IMR-90 (cell line): ENCODE measurements at regions not wholly inside any gene's neighbourhood (a gene's known extent, or its start where the extent isn't known, plus 50 kb on each side); places are given as distances from the start of the nearest gene placed in this dataset.
"Not testable (repeated sequence)": the region's sequence is repeated elsewhere in the genome, so short reads cannot be mapped to it uniquely, and the experiment has no call there.

Source experiments
- ATAC-seq: fragments of 200-7000 bp; cut with Tn5 transposase; 2 replicates; pipeline ENCODE4 v1.9.1; 2020; ENCODE audit warnings: low read depth, mild to moderate bottlenecking, moderate library complexity
- BruUV-seq: library from RNA; stranded (reverse); fragments of 400-500 nt; replicated peaks from 2 replicates; lab custom pipeline; 2021; lab: Mats Ljungman, UMichigan
- CTCF ChIA-PET: fragments of 300-600 bp; formaldehyde crosslinking; extraction: SDS; loops from one replicate; lab custom pipeline; 2021; ENCODE audit warnings: antibody characterized with exemption; lab: Yijun Ruan, JAX
- POLR2A ChIA-PET: fragments of 300-600 bp; sonication (Branson Sonifier 250); formaldehyde crosslinking; loops from one replicate; lab custom pipeline; 2022; ENCODE audit warnings: antibody characterized with exemption; ENCODE audit not compliant: unreplicated experiment; lab: Charles Lee
- DNase-seq: peaks from one replicate; pipeline ENCODE4 v3.0.0; 2013
- H2AFZ ChIP-seq: replicated peaks from 2 replicates; pipeline ENCODE3; 2013; ENCODE audit warnings: low read length, mild to moderate bottlenecking; ENCODE audit not compliant: poor library complexity
- H2AK5ac ChIP-seq: 2 replicates; pipeline ENCODE4 v1.6.1; 2013; ENCODE audit warnings: low read depth, low read length, inconsistent platforms
- H2AK9ac ChIP-seq: replicated peaks from 2 replicates; pipeline ENCODE3; 2013; ENCODE audit warnings: mild to moderate bottlenecking, low read depth, low read length, moderate library complexity; ENCODE audit not compliant: poor library complexity
- H2BK120ac ChIP-seq: 2 replicates; pipeline ENCODE4 v1.6.1; 2013; ENCODE audit warnings: low read depth, low read length, inconsistent platforms
- H2BK15ac ChIP-seq: 3 replicates; pipeline ENCODE4 v1.6.1; 2013; ENCODE audit warnings: low read depth, low read length, inconsistent platforms
- H2BK20ac ChIP-seq: 2 replicates; pipeline ENCODE4 v1.6.1; 2013; ENCODE audit warnings: low read depth, mild to moderate bottlenecking, inconsistent platforms, low read length, moderate library complexity
- H2BK5ac ChIP-seq: 2 replicates; pipeline ENCODE4 v1.6.1; 2013; ENCODE audit warnings: mild to moderate bottlenecking, low read depth, low read length, inconsistent platforms; ENCODE audit not compliant: poor library complexity, severe bottlenecking
- H3K14ac ChIP-seq: replicated peaks from 2 replicates; pipeline ENCODE4 v1.6.1; 2013; ENCODE audit warnings: low read depth, low read length, inconsistent platforms
- H3K18ac ChIP-seq: 2 replicates; pipeline ENCODE4 v1.6.1; 2013; ENCODE audit warnings: low read depth, low read length, control low read depth
- H3K23ac ChIP-seq: 2 replicates; pipeline ENCODE4 v1.6.1; 2013; ENCODE audit warnings: low read depth, low read length, inconsistent platforms
- H3K27ac ChIP-seq: 2 replicates; pipeline ENCODE4 v1.5.1; 2013; ENCODE audit warnings: mild to moderate bottlenecking, control low read depth, low read length; ENCODE audit not compliant: insufficient read depth
- H3K27me3 ChIP-seq: 2 replicates; pipeline ENCODE4 v1.6.1; 2013; ENCODE audit warnings: low read length; ENCODE audit not compliant: control insufficient read depth, insufficient read depth
- H3K36me3 ChIP-seq: 2 replicates; pipeline ENCODE4 v1.6.1; 2013; ENCODE audit warnings: low read length, mixed read lengths; ENCODE audit not compliant: control insufficient read depth, insufficient read depth
- H3K4ac ChIP-seq: 2 replicates; pipeline ENCODE4 v1.6.1; 2013; ENCODE audit warnings: low read depth, low read length, inconsistent platforms
- H3K4me1 ChIP-seq: 2 replicates; pipeline ENCODE4 v1.6.1; 2013; ENCODE audit warnings: low read length, mixed read lengths; ENCODE audit not compliant: control insufficient read depth, insufficient read depth
- H3K4me2 ChIP-seq: 2 replicates; pipeline ENCODE4 v1.6.1; 2013; ENCODE audit warnings: low read depth, mild to moderate bottlenecking, control low read depth, low read length, moderate library complexity
- H3K4me3 ChIP-seq: 2 replicates; pipeline ENCODE4 v1.5.1; 2013; ENCODE audit warnings: low read depth, mild to moderate bottlenecking, control low read depth, low read length, moderate library complexity; ENCODE audit not compliant: insufficient read depth
- H3K56ac ChIP-seq: 2 replicates; pipeline ENCODE4 v1.6.1; 2013; ENCODE audit warnings: low read length, inconsistent platforms; ENCODE audit not compliant: insufficient read depth; ENCODE audit errors: extremely low read depth
- H3K79me1 ChIP-seq, 2 experiments: 2 replicates each; pipeline ENCODE4 v1.6.1; 2013; ENCODE audit warnings: low read length in 2 of 2, inconsistent platforms in 1 of 2, low read depth in 1 of 2
- H3K9ac ChIP-seq: 2 replicates; pipeline ENCODE4 v1.6.1; 2013; ENCODE audit warnings: low read depth, low read length, control low read depth
- H3K9me1 ChIP-seq: 2 replicates; pipeline ENCODE4 v1.6.1; 2013; ENCODE audit warnings: low read length, inconsistent platforms; ENCODE audit not compliant: insufficient read depth
- H3K9me3 ChIP-seq: 2 replicates; pipeline ENCODE4 v1.6.1; 2013; ENCODE audit warnings: low read length; ENCODE audit not compliant: control insufficient read depth, insufficient read depth
- H4K20me1 ChIP-seq: 2 replicates; pipeline ENCODE4 v1.6.1; 2013; ENCODE audit warnings: low read length, inconsistent platforms; ENCODE audit not compliant: insufficient read depth
- H4K5ac ChIP-seq: 2 replicates; pipeline ENCODE4 v1.6.1; 2013; ENCODE audit warnings: mild to moderate bottlenecking, low read depth, low read length, control low read depth
- H4K8ac ChIP-seq, 2 experiments: 2 replicates each; pipeline ENCODE4 v1.6.1; 2013; ENCODE audit warnings: low read depth in 2 of 2, low read length in 2 of 2, control low read depth in 1 of 2, inconsistent platforms in 1 of 2
- H4K91ac ChIP-seq: 2 replicates; pipeline ENCODE4 v1.6.1; 2013; ENCODE audit warnings: low read depth, low read length, inconsistent platforms; ENCODE audit not compliant: insufficient read depth
- WGBS, 2 experiments: methylation state at CpG; one replicate each; pipeline versions ENCODE4 v1.1.5 to v1.1.7; 2013; ENCODE audit warnings: missing lambda C conversion rate in 2 of 2; ENCODE audit not compliant: insufficient read length in 1 of 2; ENCODE audit errors: extremely low coverage in 2 of 2; 5-methylcytosine and 5-hydroxymethylcytosine counted together
- dilution Hi-C: fragments of 300-500 bp; cut with HindIII; formaldehyde crosslinking; loops from one replicate; pipeline ENCODE4 v1.14.3; 2018; ENCODE audit warnings: low sequenced_read_pairs; ENCODE audit not compliant: unreplicated experiment
- in situ Hi-C: fragments of 300-500 bp; cut with MboI; formaldehyde crosslinking; loops from 3 replicates; pipeline ENCODE4 v1.14.3; 2019; ENCODE audit warnings: low sequenced_read_pairs, inconsistent platforms, mixed read lengths
- intact Hi-C: fragments of 100-400 bp; cut with micrococcal nuclease; formaldehyde crosslinking; loops from 2 replicates; pipeline ENCODE4 v1.10.0; 2022

DNA sequence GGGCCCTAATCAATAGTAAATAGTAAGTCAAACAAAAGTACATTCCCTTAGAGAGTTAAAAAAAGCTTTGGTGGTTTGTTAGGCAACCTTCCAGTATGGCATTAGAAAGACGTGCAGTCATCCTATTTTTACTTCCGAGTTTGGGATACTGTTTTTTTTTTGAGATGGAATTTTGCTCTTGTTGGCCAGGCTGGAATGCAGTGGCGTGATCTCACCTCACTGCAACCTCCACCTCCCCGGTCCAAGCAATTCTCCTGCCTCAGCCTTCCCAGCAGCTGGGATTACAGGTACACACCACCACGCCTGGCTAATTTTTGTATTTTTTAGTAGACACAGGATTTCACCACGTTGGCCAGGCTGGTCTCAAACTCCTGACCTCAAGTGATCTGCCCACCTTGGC is 54.0 kb upstream of the TP53BP2 start:
- H3K56ac ChIP-seq, H4K8ac ChIP-seq, H3K27ac ChIP-seq, H3K4me3 ChIP-seq, H3K18ac ChIP-seq, H2BK120ac ChIP-seq, H4K20me1 ChIP-seq, H2AFZ ChIP-seq, H4K5ac ChIP-seq, H3K4me1 ChIP-seq, ATAC-seq, H4K91ac ChIP-seq, in situ Hi-C loops, H3K36me3 ChIP-seq, H3K27me3 ChIP-seq, H3K14ac ChIP-seq, POLR2A ChIA-PET, H3K9me3 ChIP-seq, H3K9me1 ChIP-seq, H3K4ac ChIP-seq, H3K4me2 ChIP-seq, dilution Hi-C loops, H2BK15ac ChIP-seq, H3K9ac ChIP-seq, H2AK9ac ChIP-seq, H3K79me1 ChIP-seq, H2BK20ac ChIP-seq, H2BK5ac ChIP-seq, H2AK5ac ChIP-seq, H3K23ac ChIP-seq, BruUV-seq: not testable (repeated sequence)
- DNase-seq, result peak; percentile 21
- no CpG with 5 or more reads among the region's 6 CpGs for WGBS, 2 experiments
- CTCF ChIA-PET, result interaction anchor here (0.7 kb wide), 1 partner anchor 293 kb away, joined by 6 read pairs; no protein-coding TSS in a partner anchor
- intact Hi-C loops, result loop anchor here (10.0 kb wide), 2 partner anchors 85 to 205 kb away; no protein-coding TSS in a partner anchor

- H2BK15ac ChIP-seq, H3K56ac ChIP-seq, H3K27me3 ChIP-seq, H3K18ac ChIP-seq, H3K4me2 ChIP-seq, H3K23ac ChIP-seq, H3K9ac ChIP-seq, H3K14ac ChIP-seq, in situ Hi-C loops, H2BK20ac ChIP-seq, H2BK120ac ChIP-seq, H2AK5ac ChIP-seq, H4K5ac ChIP-seq, H4K91ac ChIP-seq, H4K20me1 ChIP-seq, H3K27ac ChIP-seq, H2AK9ac ChIP-seq, BruUV-seq, H3K36me3 ChIP-seq, H2BK5ac ChIP-seq, intact Hi-C loops, dilution Hi-C loops, H3K4me1 ChIP-seq, H3K9me1 ChIP-seq, H2AFZ ChIP-seq, H3K79me1 ChIP-seq, H3K4ac ChIP-seq, ATAC-seq, H4K8ac ChIP-seq, POLR2A ChIA-PET, CTCF ChIA-PET, H3K4me3 ChIP-seq, H3K9me3 ChIP-seq, DNase-seq: not testable (repeated sequence)
- no CpG with 5 or more reads among the region's 4 CpGs for WGBS, 2 experiments
These were observed 51.4 kb upstream of the TP53BP2 start for GRCh38 chr1:223897097-223897496.
